Ascending aorta (tissue), 2 donors: ENCODE measurements at regions not wholly inside any gene's neighbourhood (a gene's known extent, or its start where the extent isn't known, plus 50 kb on each side); places are given as distances from the start of the nearest gene placed in this dataset.

Experiments
- DNase-seq, 2 donors: peaks; one replicate each; pipeline ENCODE4 v3.0.0-alpha.2; 2019; ENCODE audit warnings: low spot score in 2 of 2
- H3K27ac ChIP-seq, 2 donors: fragments of 200-600 bp; sonication (generic); one replicate each; pipeline ENCODE4 v1.5.1; 2016 to 2017; ENCODE audit warnings: mild to moderate bottlenecking in 1 of 2
- H3K27me3 ChIP-seq: fragments of 200-600 bp; sonication (generic); one replicate; pipeline ENCODE4 v1.5.1; 2017
- H3K36me3 ChIP-seq, 2 donors: fragments of 200-600 bp; sonication (generic); one replicate each; pipeline ENCODE4 v1.5.1; 2016
- H3K4me1 ChIP-seq, 2 donors: fragments of 200-600 bp; sonication (generic); one replicate each; pipeline ENCODE4 v1.5.1; 2016 to 2017; ENCODE audit warnings: mild to moderate bottlenecking in 1 of 2
- H3K4me3 ChIP-seq, 2 donors: fragments of 200-600 bp; sonication (generic); one replicate each; pipeline ENCODE4 v1.5.1; 2016 to 2017; ENCODE audit warnings: mild to moderate bottlenecking in 1 of 2
- H3K9me3 ChIP-seq, 2 donors: fragments of 200-600 bp; sonication (generic); one replicate each; pipeline ENCODE4 v1.5.1; 2016
- intact Hi-C: fragments of 100-400 bp; cut with DNase I; formaldehyde crosslinking; loops from one replicate; pipeline ENCODE4 v1.15.1; 2023
- TF ChIP-seq, protein P1 (sequence below), 3 experiments: fragments of 200-600 bp in 2 of 3; fragments of 450-650 bp in 1 of 3; sonication (generic) in 2 of 3; IDR thresholded peaks; one replicate each; pipeline ENCODE4 v1.5.1; 2016 to 2019; ENCODE audit warnings: antibody characterized with exemption in 3 of 3, mild to moderate bottlenecking in 1 of 3, moderate library complexity in 1 of 3

DNA sequence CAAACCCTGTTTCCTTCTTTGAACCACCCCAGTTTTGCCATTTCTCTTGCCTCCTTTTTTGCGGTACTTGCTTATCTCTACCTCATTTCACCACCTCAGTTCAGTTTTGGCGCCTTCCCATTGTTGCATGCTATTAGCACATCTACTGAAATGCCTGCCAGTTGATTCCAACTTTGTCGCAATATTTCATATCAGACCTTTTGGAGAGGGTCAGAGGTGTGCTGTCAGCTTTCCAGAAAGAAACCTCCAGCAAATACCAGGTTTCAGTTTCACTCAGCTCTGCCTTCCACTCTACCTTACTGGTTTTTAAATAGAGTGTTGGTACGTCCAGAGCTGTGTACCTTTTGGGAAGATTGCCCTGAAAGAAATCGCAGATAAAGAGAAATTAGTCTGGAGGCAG is 91.9 kb upstream of the CPEB2 start:
- TF ChIP-seq, protein P1, sequence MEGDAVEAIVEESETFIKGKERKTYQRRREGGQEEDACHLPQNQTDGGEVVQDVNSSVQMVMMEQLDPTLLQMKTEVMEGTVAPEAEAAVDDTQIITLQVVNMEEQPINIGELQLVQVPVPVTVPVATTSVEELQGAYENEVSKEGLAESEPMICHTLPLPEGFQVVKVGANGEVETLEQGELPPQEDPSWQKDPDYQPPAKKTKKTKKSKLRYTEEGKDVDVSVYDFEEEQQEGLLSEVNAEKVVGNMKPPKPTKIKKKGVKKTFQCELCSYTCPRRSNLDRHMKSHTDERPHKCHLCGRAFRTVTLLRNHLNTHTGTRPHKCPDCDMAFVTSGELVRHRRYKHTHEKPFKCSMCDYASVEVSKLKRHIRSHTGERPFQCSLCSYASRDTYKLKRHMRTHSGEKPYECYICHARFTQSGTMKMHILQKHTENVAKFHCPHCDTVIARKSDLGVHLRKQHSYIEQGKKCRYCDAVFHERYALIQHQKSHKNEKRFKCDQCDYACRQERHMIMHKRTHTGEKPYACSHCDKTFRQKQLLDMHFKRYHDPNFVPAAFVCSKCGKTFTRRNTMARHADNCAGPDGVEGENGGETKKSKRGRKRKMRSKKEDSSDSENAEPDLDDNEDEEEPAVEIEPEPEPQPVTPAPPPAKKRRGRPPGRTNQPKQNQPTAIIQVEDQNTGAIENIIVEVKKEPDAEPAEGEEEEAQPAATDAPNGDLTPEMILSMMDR (IDR thresholded peaks at IDR 0.05), result no peak
- Histone ChIP-seq H3K36me3 (no peaks in the 10 kb centered on the region), H3K4me1 (no peaks in the 10 kb centered on the region), H3K27me3 (no peaks in the 10 kb centered on the region), H3K9me3 (no peaks in the 10 kb centered on the region), H3K4me3 (no peak overlapping the region), H3K27ac (no peak overlapping the region)
- DNase-seq, result no peak
- intact Hi-C loops, result no loop called here

DNA sequence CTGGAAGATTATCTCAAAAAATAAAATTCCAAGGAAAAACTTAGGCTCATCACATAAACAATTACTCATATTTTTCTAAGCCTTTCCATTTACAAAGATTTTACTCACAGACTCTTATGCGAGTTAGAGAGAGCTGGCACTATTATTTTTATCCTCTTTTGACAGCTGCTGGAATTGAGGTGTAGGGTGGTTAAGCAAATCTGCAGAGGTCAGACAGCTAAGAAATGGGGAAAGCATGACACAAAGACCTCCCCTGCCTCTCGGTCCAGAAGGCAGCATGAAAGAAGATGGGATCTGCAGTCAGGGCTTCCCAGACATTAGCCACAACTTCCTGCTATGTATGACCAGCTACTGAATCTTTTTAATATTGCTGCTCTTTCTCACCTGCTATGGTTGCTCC is 89.9 kb upstream of the CPEB2 start:
- intact Hi-C loops, result no loop called here

DNA sequence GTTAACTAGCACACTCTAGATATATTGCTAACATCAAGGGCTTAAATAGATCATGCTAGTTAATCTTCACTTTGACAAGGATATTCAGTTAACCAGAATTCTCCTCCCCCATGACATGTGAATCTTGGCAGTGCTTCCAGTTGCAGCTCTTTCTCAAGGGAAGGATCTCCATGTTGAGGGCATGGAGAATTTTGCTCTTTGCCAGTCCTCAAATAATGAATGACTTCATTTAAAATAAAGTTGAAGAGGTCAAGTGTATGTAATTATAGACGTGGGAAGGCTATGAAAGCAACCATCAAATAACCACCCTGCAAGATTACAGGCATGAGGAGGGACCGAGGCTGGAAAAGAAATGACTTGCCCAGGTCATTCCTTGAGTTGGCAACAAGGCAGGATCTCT is 87.3 kb upstream of the CPEB2 start:
- Histone ChIP-seq H3K27ac (no peak overlapping the region), H3K36me3 (no peaks in the 10 kb centered on the region), H3K4me1 (no peaks in the 10 kb centered on the region), H3K9me3 (no peaks in the 10 kb centered on the region), H3K4me3 (no peak overlapping the region), H3K27me3 (no peaks in the 10 kb centered on the region)
- intact Hi-C loops, result loop anchor here (5.0 kb wide), 1 partner anchor 78 kb away; no protein-coding TSS in a partner anchor
- no peak for DNase-seq
- TF ChIP-seq, protein P1 (IDR thresholded peaks at IDR 0.05), result no peak

More for the DNA sequence above, 89.9 kb upstream of the CPEB2 start:
- H3K27ac ChIP-seq, result no peak overlapping the region
- H3K4me3 ChIP-seq, result no peak overlapping the region
- no peaks in the 10 kb centered on the region for H3K36me3 ChIP-seq
- TF ChIP-seq, protein P1 (IDR thresholded peaks at IDR 0.05), result no peak
- no peak for DNase-seq
- no peaks in the 10 kb centered on the region for H3K4me1 ChIP-seq
- no peaks in the 10 kb centered on the region for H3K9me3 ChIP-seq
- H3K27me3 ChIP-seq, result no peaks in the 10 kb centered on the region

DNA sequence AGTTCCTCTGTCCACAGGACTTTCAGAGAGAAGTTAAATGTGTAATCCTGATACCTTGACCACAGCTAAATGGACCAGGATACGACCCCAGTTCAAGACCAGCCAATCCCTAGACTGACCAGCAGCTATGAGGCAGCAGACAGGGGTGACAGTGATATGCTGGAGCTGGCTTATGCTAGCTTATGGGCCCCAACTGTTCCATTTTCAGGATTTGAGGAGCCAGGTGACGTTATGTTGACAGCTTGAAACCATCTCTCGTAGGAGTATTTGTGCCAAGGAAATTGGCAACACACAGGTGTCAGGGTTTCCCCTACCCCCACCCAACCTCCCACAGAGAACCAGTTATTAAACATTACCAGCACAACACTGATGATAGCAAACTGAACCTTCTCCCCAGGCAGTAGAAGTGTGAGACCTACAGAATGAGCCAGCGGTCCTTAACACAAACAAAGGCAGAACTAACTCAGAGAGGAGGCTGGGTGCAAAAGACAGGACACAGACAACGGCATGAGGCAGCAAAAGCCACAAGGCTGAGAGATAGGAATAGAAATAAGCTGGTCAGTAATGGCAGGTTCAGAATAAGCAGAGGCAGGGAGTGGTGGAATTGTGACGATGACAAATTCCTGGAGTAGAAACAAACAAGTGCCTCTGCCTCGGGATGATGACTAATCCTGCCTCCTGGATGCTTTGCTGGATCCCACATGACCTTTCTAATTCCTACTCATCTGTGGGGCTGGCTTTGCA is 85.6 kb upstream of the CPEB2 start:
- intact Hi-C loops, result loop anchor here (5.0 kb wide), 1 partner anchor 79 kb away; no protein-coding TSS in a partner anchor
- TF ChIP-seq, protein P1 (IDR thresholded peaks at IDR 0.05), result no peak
- no peak overlapping the region for H3K27ac ChIP-seq

DNA sequence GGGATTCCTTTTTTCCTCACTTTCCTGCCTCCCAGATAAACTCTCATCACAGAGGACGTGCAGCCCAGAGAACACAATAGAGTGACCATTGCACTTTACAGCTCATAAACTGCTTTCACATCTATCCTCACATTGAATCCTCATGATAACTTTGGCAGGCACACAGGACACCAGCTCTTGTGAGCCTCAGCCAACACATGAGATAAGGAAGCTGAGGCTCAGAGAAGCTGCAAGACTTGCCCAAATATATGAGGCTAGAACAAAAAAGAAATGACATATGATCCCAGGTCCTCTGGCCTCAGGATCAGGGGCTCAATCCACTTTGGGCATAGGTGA is 85.0 kb upstream of the CPEB2 start:
- Histone ChIP-seq H3K4me1 (no peaks in the 10 kb centered on the region), H3K9me3 (no peaks in the 10 kb centered on the region), H3K27me3 (no peaks in the 10 kb centered on the region), H3K27ac (no peak overlapping the region), H3K4me3 (no peak overlapping the region), H3K36me3 (no peaks in the 10 kb centered on the region)
- TF ChIP-seq, protein P1 (IDR thresholded peaks at IDR 0.05), result no peak
- intact Hi-C loops, result loop anchor here (5.0 kb wide), 1 partner anchor 80 kb away; no protein-coding TSS in a partner anchor
- DNase-seq, result no peak

More for the DNA sequence above, 85.6 kb upstream of the CPEB2 start:
- no peak for DNase-seq
- no peaks in the 10 kb centered on the region for H3K9me3 ChIP-seq
- H3K4me1 ChIP-seq, result no peaks in the 10 kb centered on the region
- no peaks in the 10 kb centered on the region for H3K36me3 ChIP-seq
- H3K4me3 ChIP-seq, result no peak overlapping the region
- no peaks in the 10 kb centered on the region for H3K27me3 ChIP-seq
